HG03378 (cell line): ENCODE measurements at regions not wholly inside any gene's neighbourhood (a gene's known extent, or its start where the extent isn't known, plus 50 kb on each side); places are given as distances from the start of the nearest gene placed in this dataset.

Experiments
- ATAC-seq: cut with Tn5 transposase; IDR thresholded peaks from one replicate; pipeline ENCODE4 v1.9.1; 2021; ENCODE audit warnings: mild to moderate bottlenecking, moderate library complexity; ENCODE audit not compliant: unreplicated experiment

GRCh38 chr17:79188048-79188447 is 113.4 kb downstream of the ENGASE start:
- no peak for ATAC-seq

GRCh38 chr17:79187186-79187585 is 112.6 kb downstream of the ENGASE start:
- no peak for ATAC-seq

- ATAC-seq = no peak
These were observed 111.8 kb downstream of the ENGASE start for GRCh38 chr17:79186406-79186805.

- ATAC-seq = no peak
These were observed 111.0 kb downstream of the ENGASE start for GRCh38 chr17:79185671-79186070.

GRCh38 chr17:79184219-79184618 is 109.6 kb downstream of the ENGASE start:
- ATAC-seq = no peak

- no peak for ATAC-seq
These were observed 108.9 kb downstream of the ENGASE start for GRCh38 chr17:79183293-79184158.

- ATAC-seq = no peak
These were observed 108.3 kb downstream of the ENGASE start for GRCh38 chr17:79183043-79183292.

- no peak for ATAC-seq
These were observed 107.8 kb downstream of the ENGASE start for GRCh38 chr17:79182176-79183042.

GRCh38 chr17:79180358-79181005 is 105.9 kb downstream of the ENGASE start:
- no peak for ATAC-seq

GRCh38 chr17:79179334-79179733 is 104.7 kb downstream of the ENGASE start:
- ATAC-seq = no peak

- ATAC-seq = no peak
These were observed 103.3 kb downstream of the ENGASE start for GRCh38 chr17:79177877-79178276.

GRCh38 chr17:79176792-79177601 is 102.4 kb downstream of the ENGASE start:
- no peak for ATAC-seq

GRCh38 chr17:79174905-79175856 is 100.6 kb downstream of the ENGASE start:
- ATAC-seq = no peak

GRCh38 chr17:79174193-79174765 is 99.7 kb downstream of the ENGASE start:
- no peak for ATAC-seq

- no peak for ATAC-seq
These were observed 96.6 kb downstream of the ENGASE start for GRCh38 chr17:79171188-79171587.

GRCh38 chr17:79169861-79170260 is 95.2 kb downstream of the ENGASE start:
- ATAC-seq = no peak

GRCh38 chr17:79169366-79169765 is 94.7 kb downstream of the ENGASE start:
- no peak for ATAC-seq

GRCh38 chr17:79168486-79169055 is 93.9 kb downstream of the ENGASE start:
- ATAC-seq = no peak

- no peak for ATAC-seq
These were observed 92.9 kb downstream of the ENGASE start for GRCh38 chr17:79167486-79167885.
